GM23338 (cell line): ENCODE measurements at regions not wholly inside any gene's neighbourhood (a gene's known extent, or its start where the extent isn't known, plus 50 kb on each side); places are given as distances from the start of the nearest gene placed in this dataset.

Source experiments
- ATAC-seq: fragments of 200-7000 bp; cut with Tn5 transposase; 3 replicates; pipeline ENCODE4 v1.9.1; 2020
- DNase-seq: peaks from one replicate; pipeline ENCODE4 v3.0.0-alpha.2; 2015; ENCODE audit warnings: low spot score
- H2AFZ ChIP-seq: fragments of 200-600 bp; sonication (generic); 2 replicates; pipeline ENCODE4 v1.8.0; 2016; ENCODE audit warnings: antibody characterized with exemption, mild to moderate bottlenecking, moderate library complexity
- H3F3A ChIP-seq: fragments of 200-600 bp; sonication (generic); replicated peaks from 2 replicates; pipeline ENCODE4 v1.8.0; 2017; ENCODE audit warnings: antibody characterized with exemption, mixed run types, low read depth
- H3K27ac ChIP-seq: fragments of 200-600 bp; sonication (generic); 2 replicates; pipeline ENCODE4 v1.6.1; 2016; ENCODE audit warnings: low read depth
- H3K27me3 ChIP-seq: fragments of 200-600 bp; sonication (generic); 2 replicates; pipeline ENCODE4 v1.8.0; 2016; ENCODE audit warnings: mild to moderate bottlenecking, mixed run types, moderate library complexity; ENCODE audit not compliant: insufficient read depth
- H3K36me3 ChIP-seq: fragments of 200-600 bp; sonication (generic); 2 replicates; pipeline ENCODE4 v1.8.0; 2016; ENCODE audit warnings: mild to moderate bottlenecking; ENCODE audit not compliant: insufficient read depth
- H3K4me1 ChIP-seq: fragments of 200-600 bp; sonication (generic); 2 replicates; pipeline ENCODE4 v1.8.0; 2016; ENCODE audit warnings: mild to moderate bottlenecking, moderate library complexity; ENCODE audit not compliant: insufficient read depth
- H3K4me2 ChIP-seq: fragments of 200-600 bp; sonication (generic); 2 replicates; pipeline ENCODE4 v1.7.1; 2017; ENCODE audit warnings: mixed run types
- H3K4me3 ChIP-seq: fragments of 200-600 bp; sonication (generic); 2 replicates; pipeline ENCODE4 v1.6.1; 2016; ENCODE audit warnings: mixed run types
- H3K79me2 ChIP-seq: fragments of 200-600 bp; sonication (generic); replicated peaks from 2 replicates; pipeline ENCODE4 v1.8.0; 2017; ENCODE audit warnings: mild to moderate bottlenecking; ENCODE audit not compliant: insufficient read depth
- H3K9me2 ChIP-seq: fragments of 200-600 bp; sonication (generic); 2 replicates; pipeline ENCODE4 v1.8.0; 2017; ENCODE audit not compliant: insufficient read depth
- H4K20me1 ChIP-seq: fragments of 200-600 bp; sonication (generic); replicated peaks from 2 replicates; pipeline ENCODE4 v1.8.0; 2017; ENCODE audit warnings: mild to moderate bottlenecking; ENCODE audit not compliant: insufficient read depth
- H3K27ac Mint-ChIP-seq: 2 replicates; pipeline ENCODE4 v1.8.0; 2020; ENCODE audit warnings: inconsistent platforms, mild to moderate bottlenecking, moderate library complexity, mixed read lengths
- H3K27me3 Mint-ChIP-seq: 3 replicates; pipeline ENCODE4 v1.8.0; 2022; ENCODE audit warnings: low read depth, mild to moderate bottlenecking, moderate library complexity, mixed read lengths, inconsistent platforms; ENCODE audit not compliant: insufficient read depth, poor library complexity
- H3K36me3 Mint-ChIP-seq: 3 replicates; pipeline ENCODE4 v1.8.0; 2021; ENCODE audit warnings: low read depth, mild to moderate bottlenecking, inconsistent platforms, moderate library complexity, mixed read lengths
- H3K4me1 Mint-ChIP-seq: 3 replicates; pipeline ENCODE4 v1.8.0; 2020; ENCODE audit warnings: mild to moderate bottlenecking, inconsistent platforms, mixed read lengths
- H3K4me3 Mint-ChIP-seq: 3 replicates; pipeline ENCODE4 v1.8.0; 2021; ENCODE audit warnings: moderate library complexity, mild to moderate bottlenecking, inconsistent platforms, mixed read lengths
- H3K9me3 Mint-ChIP-seq: 3 replicates; pipeline ENCODE4 v1.8.0; 2020; ENCODE audit warnings: moderate library complexity, mild to moderate bottlenecking, inconsistent platforms, mixed read lengths
- CREB1 ChIP-seq: fragments of 250-450 bp; sonication (Bioruptor Pico); IDR thresholded peaks from 2 replicates; pipeline ENCODE4 v1.5.0; 2020; ENCODE audit warnings: low read depth, mild to moderate bottlenecking, moderate library complexity
- EZH2 ChIP-seq: fragments of 200-600 bp; sonication (generic); IDR thresholded peaks from one replicate; pipeline ENCODE4 v1.8.0; 2017; ENCODE audit warnings: antibody characterized with exemption, mild to moderate bottlenecking, low read depth; ENCODE audit not compliant: unreplicated experiment
- EZH2phosphoT487 ChIP-seq: fragments of 200-600 bp; sonication (generic); IDR thresholded peaks from one replicate; pipeline ENCODE4 v1.8.1; 2018; ENCODE audit warnings: antibody characterized with exemption; ENCODE audit not compliant: unreplicated experiment
- STAT1 ChIP-seq: IDR thresholded peaks from one replicate; pipeline ENCODE4 v1.6.1; 2016; ENCODE audit warnings: antibody characterized with exemption; ENCODE audit not compliant: unreplicated experiment
- ZNF114 ChIP-seq: fragments of 250-450 bp; sonication (Bioruptor Pico); IDR thresholded peaks from 2 replicates; pipeline ENCODE4 v1.5.0; 2020; ENCODE audit warnings: mild to moderate bottlenecking, moderate library complexity
- ZNF331 ChIP-seq: fragments of 250-450 bp; sonication (Bioruptor Pico); IDR thresholded peaks from 2 replicates; pipeline ENCODE4 v1.5.0; 2020; ENCODE audit warnings: low read depth, mild to moderate bottlenecking, moderate library complexity
- TF ChIP-seq, protein P1 (sequence below): IDR thresholded peaks from one replicate; pipeline ENCODE4 v1.6.1; 2018; ENCODE audit warnings: antibody characterized with exemption; ENCODE audit not compliant: unreplicated experiment
- TF ChIP-seq, protein P2 (sequence below): fragments of 250-450 bp; sonication (Bioruptor Pico); IDR thresholded peaks from 2 replicates; pipeline ENCODE4 v1.5.0; 2020; ENCODE audit warnings: mild to moderate bottlenecking, moderate library complexity
- TF ChIP-seq, protein P3 (sequence below): IDR thresholded peaks from 2 replicates; pipeline ENCODE4 v1.6.1; 2016; ENCODE audit warnings: antibody characterized with exemption

DNA sequence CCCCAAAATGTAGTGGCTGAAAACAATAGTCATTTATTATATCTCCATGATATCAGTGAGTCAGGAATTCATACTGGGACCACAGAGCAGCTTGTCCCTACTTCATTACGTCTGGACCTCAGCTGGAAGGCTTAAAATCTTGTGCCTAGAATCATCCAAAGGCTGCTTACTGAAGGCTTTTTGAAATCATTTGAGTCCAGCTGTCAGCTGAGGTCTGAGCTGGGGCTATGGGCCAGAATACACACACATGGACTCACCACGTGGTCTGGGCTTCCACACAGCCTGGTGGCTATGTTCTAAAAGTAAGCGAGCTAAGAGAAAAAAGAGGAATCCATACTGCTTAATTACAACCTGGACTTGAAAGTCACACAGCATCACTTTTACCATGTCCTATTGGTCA, 209.2 kb downstream of the KCTD12 start (continued):
- no peak for TF ChIP-seq ZNF114 (CRISPR knock-in tag)
- TF ChIP-seq, protein P1, sequence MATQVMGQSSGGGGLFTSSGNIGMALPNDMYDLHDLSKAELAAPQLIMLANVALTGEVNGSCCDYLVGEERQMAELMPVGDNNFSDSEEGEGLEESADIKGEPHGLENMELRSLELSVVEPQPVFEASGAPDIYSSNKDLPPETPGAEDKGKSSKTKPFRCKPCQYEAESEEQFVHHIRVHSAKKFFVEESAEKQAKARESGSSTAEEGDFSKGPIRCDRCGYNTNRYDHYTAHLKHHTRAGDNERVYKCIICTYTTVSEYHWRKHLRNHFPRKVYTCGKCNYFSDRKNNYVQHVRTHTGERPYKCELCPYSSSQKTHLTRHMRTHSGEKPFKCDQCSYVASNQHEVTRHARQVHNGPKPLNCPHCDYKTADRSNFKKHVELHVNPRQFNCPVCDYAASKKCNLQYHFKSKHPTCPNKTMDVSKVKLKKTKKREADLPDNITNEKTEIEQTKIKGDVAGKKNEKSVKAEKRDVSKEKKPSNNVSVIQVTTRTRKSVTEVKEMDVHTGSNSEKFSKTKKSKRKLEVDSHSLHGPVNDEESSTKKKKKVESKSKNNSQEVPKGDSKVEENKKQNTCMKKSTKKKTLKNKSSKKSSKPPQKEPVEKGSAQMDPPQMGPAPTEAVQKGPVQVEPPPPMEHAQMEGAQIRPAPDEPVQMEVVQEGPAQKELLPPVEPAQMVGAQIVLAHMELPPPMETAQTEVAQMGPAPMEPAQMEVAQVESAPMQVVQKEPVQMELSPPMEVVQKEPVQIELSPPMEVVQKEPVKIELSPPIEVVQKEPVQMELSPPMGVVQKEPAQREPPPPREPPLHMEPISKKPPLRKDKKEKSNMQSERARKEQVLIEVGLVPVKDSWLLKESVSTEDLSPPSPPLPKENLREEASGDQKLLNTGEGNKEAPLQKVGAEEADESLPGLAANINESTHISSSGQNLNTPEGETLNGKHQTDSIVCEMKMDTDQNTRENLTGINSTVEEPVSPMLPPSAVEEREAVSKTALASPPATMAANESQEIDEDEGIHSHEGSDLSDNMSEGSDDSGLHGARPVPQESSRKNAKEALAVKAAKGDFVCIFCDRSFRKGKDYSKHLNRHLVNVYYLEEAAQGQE, result no peak

DNA sequence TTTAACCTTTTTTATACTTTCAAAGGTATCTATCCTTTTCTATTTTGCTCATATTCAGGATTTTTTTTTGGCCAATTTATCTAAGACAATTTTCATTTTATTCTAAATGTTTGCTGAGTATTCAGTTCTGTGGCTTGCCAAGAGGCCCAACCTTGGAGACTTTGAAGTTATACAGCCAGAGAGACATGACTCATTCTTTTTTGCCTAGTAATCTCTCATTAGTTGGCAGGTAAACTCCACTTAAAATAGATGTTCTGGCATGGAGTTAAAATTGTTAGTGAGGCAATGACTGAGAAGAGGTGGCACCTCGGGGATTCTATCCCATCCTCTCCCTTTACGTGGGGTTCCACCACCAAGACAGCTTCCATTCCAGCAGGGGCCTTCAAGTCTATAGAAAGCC, 213.8 kb downstream of the KCTD12 start:
- no peak for ATAC-seq
- H3K9me3 Mint-ChIP-seq, result no peaks in the 10 kb centered on the region
- no peak overlapping the region for H3K27ac Mint-ChIP-seq
- H3K4me1 ChIP-seq, result peaks cover 7% of the 10 kb centered on the region; the same call in 1 of the 2 replicates
- H3K27me3 ChIP-seq, result no peaks in the 10 kb centered on the region
- H2AFZ ChIP-seq, result no peak overlapping the region
- H3K9me2 ChIP-seq, result no peaks in the 10 kb centered on the region
- no peak for DNase-seq
- no peaks in the 10 kb centered on the region for H4K20me1 ChIP-seq
- no peak overlapping the region for H3K4me2 ChIP-seq
- no peaks in the 10 kb centered on the region for H3K36me3 Mint-ChIP-seq
- TF ChIP-seq CREB1 (CRISPR knock-in tag) (no peak), EZH2phosphoT487 (no peak), EZH2 (no peak), STAT1 (no peak), ZNF331 (no peak)
- TF ChIP-seq, protein P1, result no peak
- TF ChIP-seq, protein P2, sequence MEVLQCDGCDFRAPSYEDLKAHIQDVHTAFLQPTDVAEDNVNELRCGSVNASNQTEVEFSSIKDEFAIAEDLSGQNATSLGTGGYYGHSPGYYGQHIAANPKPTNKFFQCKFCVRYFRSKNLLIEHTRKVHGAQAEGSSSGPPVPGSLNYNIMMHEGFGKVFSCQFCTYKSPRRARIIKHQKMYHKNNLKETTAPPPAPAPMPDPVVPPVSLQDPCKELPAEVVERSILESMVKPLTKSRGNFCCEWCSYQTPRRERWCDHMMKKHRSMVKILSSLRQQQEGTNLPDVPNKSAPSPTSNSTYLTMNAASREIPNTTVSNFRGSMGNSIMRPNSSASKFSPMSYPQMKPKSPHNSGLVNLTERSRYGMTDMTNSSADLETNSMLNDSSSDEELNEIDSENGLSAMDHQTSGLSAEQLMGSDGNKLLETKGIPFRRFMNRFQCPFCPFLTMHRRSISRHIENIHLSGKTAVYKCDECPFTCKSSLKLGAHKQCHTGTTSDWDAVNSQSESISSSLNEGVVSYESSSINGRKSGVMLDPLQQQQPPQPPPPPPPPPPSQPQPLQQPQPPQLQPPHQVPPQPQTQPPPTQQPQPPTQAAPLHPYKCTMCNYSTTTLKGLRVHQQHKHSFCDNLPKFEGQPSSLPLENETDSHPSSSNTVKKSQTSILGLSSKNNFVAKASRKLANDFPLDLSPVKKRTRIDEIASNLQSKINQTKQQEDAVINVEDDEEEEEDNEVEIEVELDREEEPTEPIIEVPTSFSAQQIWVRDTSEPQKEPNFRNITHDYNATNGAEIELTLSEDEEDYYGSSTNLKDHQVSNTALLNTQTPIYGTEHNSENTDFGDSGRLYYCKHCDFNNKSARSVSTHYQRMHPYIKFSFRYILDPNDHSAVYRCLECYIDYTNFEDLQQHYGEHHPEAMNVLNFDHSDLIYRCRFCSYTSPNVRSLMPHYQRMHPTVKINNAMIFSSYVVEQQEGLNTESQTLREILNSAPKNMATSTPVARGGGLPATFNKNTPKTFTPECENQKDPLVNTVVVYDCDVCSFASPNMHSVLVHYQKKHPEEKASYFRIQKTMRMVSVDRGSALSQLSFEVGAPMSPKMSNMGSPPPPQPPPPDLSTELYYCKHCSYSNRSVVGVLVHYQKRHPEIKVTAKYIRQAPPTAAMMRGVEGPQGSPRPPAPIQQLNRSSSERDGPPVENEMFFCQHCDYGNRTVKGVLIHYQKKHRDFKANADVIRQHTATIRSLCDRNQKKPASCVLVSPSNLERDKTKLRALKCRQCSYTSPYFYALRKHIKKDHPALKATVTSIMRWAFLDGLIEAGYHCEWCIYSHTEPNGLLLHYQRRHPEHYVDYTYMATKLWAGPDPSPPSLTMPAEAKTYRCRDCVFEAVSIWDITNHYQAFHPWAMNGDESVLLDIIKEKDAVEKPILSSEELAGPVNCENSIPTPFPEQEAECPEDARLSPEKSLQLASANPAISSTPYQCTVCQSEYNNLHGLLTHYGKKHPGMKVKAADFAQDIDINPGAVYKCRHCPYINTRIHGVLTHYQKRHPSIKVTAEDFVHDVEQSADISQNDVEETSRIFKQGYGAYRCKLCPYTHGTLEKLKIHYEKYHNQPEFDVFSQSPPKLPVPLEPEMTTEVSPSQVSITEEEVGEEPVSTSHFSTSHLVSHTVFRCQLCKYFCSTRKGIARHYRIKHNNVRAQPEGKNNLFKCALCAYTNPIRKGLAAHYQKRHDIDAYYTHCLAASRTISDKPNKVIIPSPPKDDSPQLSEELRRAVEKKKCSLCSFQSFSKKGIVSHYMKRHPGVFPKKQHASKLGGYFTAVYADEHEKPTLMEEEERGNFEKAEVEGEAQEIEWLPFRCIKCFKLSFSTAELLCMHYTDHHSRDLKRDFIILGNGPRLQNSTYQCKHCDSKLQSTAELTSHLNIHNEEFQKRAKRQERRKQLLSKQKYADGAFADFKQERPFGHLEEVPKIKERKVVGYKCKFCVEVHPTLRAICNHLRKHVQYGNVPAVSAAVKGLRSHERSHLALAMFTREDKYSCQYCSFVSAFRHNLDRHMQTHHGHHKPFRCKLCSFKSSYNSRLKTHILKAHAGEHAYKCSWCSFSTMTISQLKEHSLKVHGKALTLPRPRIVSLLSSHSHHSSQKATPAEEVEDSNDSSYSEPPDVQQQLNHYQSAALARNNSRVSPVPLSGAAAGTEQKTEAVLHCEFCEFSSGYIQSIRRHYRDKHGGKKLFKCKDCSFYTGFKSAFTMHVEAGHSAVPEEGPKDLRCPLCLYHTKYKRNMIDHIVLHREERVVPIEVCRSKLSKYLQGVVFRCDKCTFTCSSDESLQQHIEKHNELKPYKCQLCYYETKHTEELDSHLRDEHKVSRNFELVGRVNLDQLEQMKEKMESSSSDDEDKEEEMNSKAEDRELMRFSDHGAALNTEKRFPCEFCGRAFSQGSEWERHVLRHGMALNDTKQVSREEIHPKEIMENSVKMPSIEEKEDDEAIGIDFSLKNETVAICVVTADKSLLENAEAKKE (CRISPR knock-in tag), result no peak
- TF ChIP-seq, protein P3, sequence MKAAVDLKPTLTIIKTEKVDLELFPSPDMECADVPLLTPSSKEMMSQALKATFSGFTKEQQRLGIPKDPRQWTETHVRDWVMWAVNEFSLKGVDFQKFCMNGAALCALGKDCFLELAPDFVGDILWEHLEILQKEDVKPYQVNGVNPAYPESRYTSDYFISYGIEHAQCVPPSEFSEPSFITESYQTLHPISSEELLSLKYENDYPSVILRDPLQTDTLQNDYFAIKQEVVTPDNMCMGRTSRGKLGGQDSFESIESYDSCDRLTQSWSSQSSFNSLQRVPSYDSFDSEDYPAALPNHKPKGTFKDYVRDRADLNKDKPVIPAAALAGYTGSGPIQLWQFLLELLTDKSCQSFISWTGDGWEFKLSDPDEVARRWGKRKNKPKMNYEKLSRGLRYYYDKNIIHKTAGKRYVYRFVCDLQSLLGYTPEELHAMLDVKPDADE, result no peak
- H3K4me1 Mint-ChIP-seq, result peaks cover 9% of the 10 kb centered on the region; the same call in 1 of the 3 replicates
- H3K4me3 ChIP-seq, result no peak overlapping the region
- H3K4me3 Mint-ChIP-seq, result no peak overlapping the region
- no peaks in the 10 kb centered on the region for H3K79me2 ChIP-seq
- no peak overlapping the region for H3K27ac ChIP-seq
- H3F3A ChIP-seq, result no peaks in the 10 kb centered on the region
- no peaks in the 10 kb centered on the region for H3K36me3 ChIP-seq
- H3K27me3 Mint-ChIP-seq, result no peaks in the 10 kb centered on the region
